ENCODE measurements at regions not wholly inside any gene's neighbourhood (a gene's known extent, or its start where the extent isn't known, plus 50 kb on each side); places are given as distances from the start of the nearest gene placed in this dataset.

DNA sequence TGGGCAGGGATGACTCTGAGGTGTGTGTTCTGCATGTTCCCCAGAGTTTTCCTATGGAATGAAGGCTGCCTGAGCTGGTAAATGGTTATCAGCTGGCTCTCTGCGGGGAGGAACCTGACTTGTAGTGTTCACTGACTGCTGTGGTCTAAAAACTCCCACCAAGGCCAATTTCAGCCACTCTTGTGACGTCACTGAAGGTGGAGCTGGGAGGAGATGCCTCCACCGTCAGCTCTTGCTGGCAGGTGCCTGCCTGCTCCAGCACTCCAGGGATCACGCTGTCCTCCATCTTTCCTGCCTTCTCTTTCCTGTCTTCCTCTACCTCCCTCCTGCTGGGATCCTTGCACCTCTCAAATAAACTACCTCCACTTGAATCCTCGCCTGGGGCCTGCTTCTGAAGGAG, 209.5 kb upstream of the HS6ST1 start:
- TF ChIP-seq, protein P1, sequence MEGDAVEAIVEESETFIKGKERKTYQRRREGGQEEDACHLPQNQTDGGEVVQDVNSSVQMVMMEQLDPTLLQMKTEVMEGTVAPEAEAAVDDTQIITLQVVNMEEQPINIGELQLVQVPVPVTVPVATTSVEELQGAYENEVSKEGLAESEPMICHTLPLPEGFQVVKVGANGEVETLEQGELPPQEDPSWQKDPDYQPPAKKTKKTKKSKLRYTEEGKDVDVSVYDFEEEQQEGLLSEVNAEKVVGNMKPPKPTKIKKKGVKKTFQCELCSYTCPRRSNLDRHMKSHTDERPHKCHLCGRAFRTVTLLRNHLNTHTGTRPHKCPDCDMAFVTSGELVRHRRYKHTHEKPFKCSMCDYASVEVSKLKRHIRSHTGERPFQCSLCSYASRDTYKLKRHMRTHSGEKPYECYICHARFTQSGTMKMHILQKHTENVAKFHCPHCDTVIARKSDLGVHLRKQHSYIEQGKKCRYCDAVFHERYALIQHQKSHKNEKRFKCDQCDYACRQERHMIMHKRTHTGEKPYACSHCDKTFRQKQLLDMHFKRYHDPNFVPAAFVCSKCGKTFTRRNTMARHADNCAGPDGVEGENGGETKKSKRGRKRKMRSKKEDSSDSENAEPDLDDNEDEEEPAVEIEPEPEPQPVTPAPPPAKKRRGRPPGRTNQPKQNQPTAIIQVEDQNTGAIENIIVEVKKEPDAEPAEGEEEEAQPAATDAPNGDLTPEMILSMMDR (IDR thresholded peaks at IDR 0.05) = no peak
- TF ChIP-seq POLR2A (IDR thresholded peaks at IDR 0.05) = no peak
